ENCODE measurements at regions not wholly inside any gene's neighbourhood (a gene's known extent, or its start where the extent isn't known, plus 50 kb on each side); places are given as distances from the start of the nearest gene placed in this dataset.

DNA sequence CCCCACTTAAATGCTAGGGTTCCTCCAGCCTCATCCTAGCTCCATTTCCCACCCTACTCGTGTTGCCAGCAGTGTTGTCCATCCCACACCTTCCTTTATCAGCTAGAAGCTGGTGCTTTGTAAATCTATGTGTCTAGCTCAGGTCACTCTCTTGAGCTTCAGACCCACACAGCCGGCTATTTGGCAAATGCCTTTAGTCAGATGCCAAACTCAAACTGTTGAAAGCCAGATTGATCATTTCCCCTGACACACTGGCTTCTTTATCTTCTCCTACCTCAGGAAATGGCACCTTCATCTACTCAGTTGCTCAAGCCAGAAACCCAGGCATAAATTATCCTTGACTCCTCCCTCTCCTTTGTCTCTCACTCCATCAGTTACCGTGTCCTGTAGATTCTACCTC, 61.5 kb upstream of the TPM1 start:
- Histone ChIP-seq H3K4me1 (no peaks in the 10 kb centered on the region), H3K9me3 (no peaks in the 10 kb centered on the region), H3K27me3 (replicated peaks in 1 of 7) (peaks cover 0 to 33% (median 0%) of the 10 kb centered on the region in 7 donors), H3K27ac (no peak overlapping the region), H3K4me3 (no peak overlapping the region), H3K36me3 (no peaks in the 10 kb centered on the region)
- intact Hi-C loops (cut with DNase I; ENCODE audit: low total_unique reads) = no loop called here
- DNase-seq = no peak
- TF ChIP-seq POLR2A (IDR thresholded peaks at IDR 0.05) (no peak), POLR2AphosphoS5 (IDR thresholded peaks at IDR 0.05) (no peak)
- TF ChIP-seq, protein P1, sequence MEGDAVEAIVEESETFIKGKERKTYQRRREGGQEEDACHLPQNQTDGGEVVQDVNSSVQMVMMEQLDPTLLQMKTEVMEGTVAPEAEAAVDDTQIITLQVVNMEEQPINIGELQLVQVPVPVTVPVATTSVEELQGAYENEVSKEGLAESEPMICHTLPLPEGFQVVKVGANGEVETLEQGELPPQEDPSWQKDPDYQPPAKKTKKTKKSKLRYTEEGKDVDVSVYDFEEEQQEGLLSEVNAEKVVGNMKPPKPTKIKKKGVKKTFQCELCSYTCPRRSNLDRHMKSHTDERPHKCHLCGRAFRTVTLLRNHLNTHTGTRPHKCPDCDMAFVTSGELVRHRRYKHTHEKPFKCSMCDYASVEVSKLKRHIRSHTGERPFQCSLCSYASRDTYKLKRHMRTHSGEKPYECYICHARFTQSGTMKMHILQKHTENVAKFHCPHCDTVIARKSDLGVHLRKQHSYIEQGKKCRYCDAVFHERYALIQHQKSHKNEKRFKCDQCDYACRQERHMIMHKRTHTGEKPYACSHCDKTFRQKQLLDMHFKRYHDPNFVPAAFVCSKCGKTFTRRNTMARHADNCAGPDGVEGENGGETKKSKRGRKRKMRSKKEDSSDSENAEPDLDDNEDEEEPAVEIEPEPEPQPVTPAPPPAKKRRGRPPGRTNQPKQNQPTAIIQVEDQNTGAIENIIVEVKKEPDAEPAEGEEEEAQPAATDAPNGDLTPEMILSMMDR (IDR thresholded peaks at IDR 0.05 in 8 of 11, conservative IDR thresholded peaks at IDR 0.05 in 3 of 11) = no peak
- WGBS, 5 donors = 60 to 70% (median 65%) methylated on average over 3 of the region's 3 CpGs

DNA sequence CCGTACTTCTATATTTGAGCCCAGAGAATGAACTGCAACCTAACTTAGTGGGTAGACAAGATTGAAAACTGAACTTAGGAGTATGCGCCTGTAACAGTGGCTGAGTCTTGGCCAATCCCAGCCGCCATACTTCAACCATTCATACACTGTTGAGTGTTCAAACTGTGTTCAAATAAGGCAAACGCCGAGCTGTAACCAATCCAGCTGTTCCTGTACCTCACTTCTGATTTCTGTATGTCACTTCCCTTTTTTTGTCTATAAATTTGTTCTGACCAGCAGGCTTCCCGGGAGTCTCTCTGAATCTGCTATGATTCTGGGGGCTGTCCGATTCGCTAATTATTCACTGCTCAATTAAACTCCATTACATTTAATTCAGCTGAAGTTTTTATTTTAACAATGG, 58.6 kb upstream of the TPM1 start:
- Histone ChIP-seq H3K27ac (no peak overlapping the region), H3K4me1 (no peaks in the 10 kb centered on the region), H3K36me3 (no peaks in the 10 kb centered on the region), H3K27me3 (replicated peaks in 1 of 7) (peaks cover 0 to 35% (median 0%) of the 10 kb centered on the region in 7 donors), H3K4me3 (no peak overlapping the region), H3K9me3 (no peaks in the 10 kb centered on the region)
- intact Hi-C loops (cut with DNase I; ENCODE audit: low total_unique reads) = no loop called here
- 63 to 73% (median 69%) methylated on average over 8 of the region's 8 CpGs for WGBS, 5 donors
- no peak for TF ChIP-seq POLR2A (IDR thresholded peaks at IDR 0.05)
- TF ChIP-seq POLR2AphosphoS5 (IDR thresholded peaks at IDR 0.05) = no peak
- TF ChIP-seq, protein P1 (IDR thresholded peaks at IDR 0.05 in 8 of 11, conservative IDR thresholded peaks at IDR 0.05 in 3 of 11) = no peak
- no peak for DNase-seq

DNA sequence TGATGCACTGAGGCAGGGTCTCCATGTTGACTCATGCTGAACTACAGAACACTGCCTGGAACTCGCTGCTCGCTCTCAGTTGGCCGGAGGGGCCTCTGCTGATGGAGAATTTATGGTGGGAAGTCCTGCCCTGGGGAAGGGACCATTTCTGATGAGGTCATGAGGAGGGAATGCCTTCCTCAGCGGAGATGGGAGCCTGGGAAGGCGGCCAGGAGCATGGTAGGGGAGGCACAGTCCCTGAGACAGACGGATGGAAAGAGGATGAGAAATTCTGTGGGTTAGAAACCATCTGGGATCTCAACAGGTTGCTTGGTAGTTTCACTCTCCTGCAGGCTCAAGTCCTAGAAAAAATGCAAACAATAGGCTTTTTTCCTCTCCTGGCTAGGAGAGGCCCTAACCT, 56.8 kb upstream of the TPM1 start:
- 68 to 82% (median 80%) methylated on average over 6 of the region's 6 CpGs for WGBS, 5 donors
- peaks cover 0 to 33% (median 0%) of the 10 kb centered on the region in 7 donors for H3K27me3 ChIP-seq (replicated peaks in 1 of 7)
- H3K36me3 ChIP-seq = no peaks in the 10 kb centered on the region
- no peak for DNase-seq
- no peak overlapping the region for H3K27ac ChIP-seq
- no peak overlapping the region for H3K4me3 ChIP-seq
- H3K9me3 ChIP-seq = no peaks in the 10 kb centered on the region
- no peaks in the 10 kb centered on the region for H3K4me1 ChIP-seq
- no peak for TF ChIP-seq POLR2AphosphoS5 (IDR thresholded peaks at IDR 0.05)
- intact Hi-C loops (cut with DNase I; ENCODE audit: low total_unique reads) = no loop called here

DNA sequence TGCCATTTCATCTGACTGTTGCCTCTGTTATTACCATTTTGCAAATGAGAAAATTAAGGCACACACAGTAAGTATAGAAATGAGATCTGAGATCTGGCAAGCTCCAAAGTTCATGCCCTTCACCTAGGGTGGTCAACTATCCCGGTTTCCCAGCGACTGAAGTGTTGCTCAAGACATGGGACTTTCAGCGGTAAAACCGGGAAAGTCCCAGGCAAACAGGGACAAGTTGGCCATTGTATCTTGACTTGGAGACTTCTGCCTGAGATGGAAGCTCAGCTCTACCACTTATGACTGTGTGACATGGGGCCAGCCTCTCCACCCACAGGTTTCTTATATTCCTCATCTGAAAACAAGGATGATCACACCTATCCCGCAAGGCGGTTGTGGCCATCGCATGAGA, 55.6 kb upstream of the TPM1 start:
- no peak overlapping the region for H3K27ac ChIP-seq
- H3K36me3 ChIP-seq = no peaks in the 10 kb centered on the region
- no peak for DNase-seq
- TF ChIP-seq POLR2A (IDR thresholded peaks at IDR 0.05) (no peak), POLR2AphosphoS5 (IDR thresholded peaks at IDR 0.05) (no peak)
- TF ChIP-seq, protein P1 (IDR thresholded peaks at IDR 0.05 in 8 of 11, conservative IDR thresholded peaks at IDR 0.05 in 3 of 11) = no peak
- WGBS, 5 donors = 82 to 93% (median 89%) methylated on average over 7 of the region's 7 CpGs
- H3K4me1 ChIP-seq = no peaks in the 10 kb centered on the region
- H3K27me3 ChIP-seq (replicated peaks in 1 of 7) = peaks cover 0 to 28% (median 0%) of the 10 kb centered on the region in 7 donors
- H3K4me3 ChIP-seq = no peak overlapping the region
- H3K9me3 ChIP-seq = no peaks in the 10 kb centered on the region
- intact Hi-C loops (cut with DNase I; ENCODE audit: low total_unique reads) = no loop called here

DNA sequence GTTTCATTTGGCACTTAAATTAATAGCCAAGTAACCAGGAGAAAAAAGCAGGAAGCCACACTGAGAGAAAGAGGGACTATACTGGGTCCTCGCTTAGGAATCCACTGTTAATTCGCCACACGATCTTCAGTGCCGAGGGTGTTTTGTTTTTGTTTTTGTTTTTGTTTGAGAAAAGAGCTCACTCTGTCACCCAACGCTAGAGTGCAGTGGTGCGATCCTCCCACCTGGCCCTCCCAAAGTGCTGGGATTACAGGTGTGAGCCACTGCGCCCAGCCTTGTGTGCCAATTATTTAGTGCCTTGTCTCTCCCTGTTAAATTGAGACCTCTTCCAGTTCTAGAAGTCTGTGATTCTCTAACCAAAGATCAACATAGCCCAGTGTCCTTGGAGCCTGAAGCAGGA, 53.8 kb upstream of the TPM1 start:
- Histone ChIP-seq H3K9me3 (no peaks in the 10 kb centered on the region), H3K27me3 (replicated peaks in 1 of 7) (peaks cover 0 to 27% (median 0%) of the 10 kb centered on the region in 7 donors), H3K4me3 (no peak overlapping the region), H3K27ac (no peak overlapping the region), H3K4me1 (no peaks in the 10 kb centered on the region), H3K36me3 (no peaks in the 10 kb centered on the region)
- DNase-seq = no peak
- no peak for TF ChIP-seq POLR2AphosphoS5 (IDR thresholded peaks at IDR 0.05)
- TF ChIP-seq, protein P1 (IDR thresholded peaks at IDR 0.05 in 8 of 11, conservative IDR thresholded peaks at IDR 0.05 in 3 of 11) = no peak
- TF ChIP-seq POLR2A (IDR thresholded peaks at IDR 0.05) = no peak
- WGBS, 5 donors = 90 to 95% (median 91%) methylated on average over 7 of the region's 7 CpGs
- intact Hi-C loops (cut with DNase I; ENCODE audit: low total_unique reads) = no loop called here
